Endothelial cell of umbilical vein (primary cell): ENCODE measurements at regions not wholly inside any gene's neighbourhood (a gene's known extent, or its start where the extent isn't known, plus 50 kb on each side); places are given as distances from the start of the nearest gene placed in this dataset.

Experiments used
- CTCF ChIP-seq, 2 donors: IDR thresholded peaks; 1 replicate in 1 of 2; 2 replicates in 1 of 2; pipeline ENCODE4 v1.5.1; 2011; ENCODE audit warnings: low read length in 2 of 2, mild to moderate bottlenecking in 2 of 2, moderate library complexity in 2 of 2, control low read depth in 1 of 2, inconsistent platforms in 1 of 2, low read depth in 1 of 2; ENCODE audit not compliant: insufficient read depth in 1 of 2; ENCODE audit errors: extremely low read depth in 1 of 2
- EZH2 ChIP-seq: IDR thresholded peaks from 2 replicates; pipeline ENCODE4 v1.6.1; 2012; ENCODE audit warnings: borderline replicate concordance, low read depth, mild to moderate bottlenecking, moderate library complexity, low read length, inconsistent platforms; ENCODE audit not compliant: severe bottlenecking
- GATA2 ChIP-seq: IDR thresholded peaks from 2 replicates; pipeline ENCODE4 v1.7.0; 2011; ENCODE audit warnings: low read depth, mild to moderate bottlenecking, moderate library complexity, mixed read lengths, low read length; ENCODE audit not compliant: insufficient read length, insufficient read depth
- MAX ChIP-seq: IDR thresholded peaks from 2 replicates; pipeline ENCODE4 v1.6.1; 2011; ENCODE audit not compliant: insufficient read depth, insufficient read length
- MYC ChIP-seq: IDR thresholded peaks from one replicate; pipeline ENCODE4 v1.6.1; 2011; ENCODE audit warnings: mild to moderate bottlenecking, low read depth, low read length
- POLR2A ChIP-seq: IDR thresholded peaks from 2 replicates; pipeline ENCODE4 v1.6.1; 2012; ENCODE audit warnings: low read depth, mild to moderate bottlenecking, control low read depth, low read length

- TF ChIP-seq POLR2A (no peak), CTCF (IDR thresholded peaks at IDR 0.05; ENCODE audit: extremely low read depth in 1 of 2, insufficient read depth in 1 of 2, low read depth in 1 of 2, low read length in 2 of 2) (no peak), GATA2 (no peak), MAX (no peak), MYC (no peak), EZH2 (no peak)
Measured at GRCh38 chr5:82911910-82912309, 165.3 kb downstream of the TMEM167A start.
